Left renal pelvis (tissue), 4 donors: ENCODE measurements at regions not wholly inside any gene's neighbourhood (a gene's known extent, or its start where the extent isn't known, plus 50 kb on each side); places are given as distances from the start of the nearest gene placed in this dataset.
"Not testable (repeated sequence)": the region's sequence is repeated elsewhere in the genome, so short reads cannot be mapped to it uniquely, and the experiment has no call there.

Source experiments
- DNase-seq, 4 donors: peaks; one replicate each; pipeline ENCODE4 v3.0.0-alpha.2; 2013; ENCODE audit warnings: low read depth in 4 of 4, low spot score in 3 of 4

- DNase-seq: not testable (repeated sequence)
These were observed 66.2 kb downstream of the SYT15 start for GRCh38 chr10:46645110-46645509.

GRCh38 chr10:46646132-46646531 is 67.2 kb downstream of the SYT15 start:
- not testable (repeated sequence) for DNase-seq

- not testable (repeated sequence) for DNase-seq
These were observed 72.0 kb downstream of the SYT15 start for GRCh38 chr10:46650967-46651366.

GRCh38 chr10:46657437-46657836 is 78.5 kb downstream of the SYT15 start:
- DNase-seq: not testable (repeated sequence)

- DNase-seq: not testable (repeated sequence)
These were observed 81.3 kb downstream of the SYT15 start for GRCh38 chr10:46660027-46660834.

GRCh38 chr10:46660835-46661164 is 81.9 kb downstream of the SYT15 start:
- DNase-seq: not testable (repeated sequence)

- DNase-seq: not testable (repeated sequence)
These were observed 86.6 kb downstream of the SYT15 start for GRCh38 chr10:46665536-46665935.

GRCh38 chr10:46668357-46668997 is 89.5 kb downstream of the SYT15 start:
- DNase-seq: not testable (repeated sequence)

GRCh38 chr10:46677836-46678435 is 99.0 kb downstream of the SYT15 start:
- not testable (repeated sequence) for DNase-seq

GRCh38 chr10:46691397-46691796 is 112.5 kb downstream of the SYT15 start:
- DNase-seq: not testable (repeated sequence)

- DNase-seq: not testable (repeated sequence)
These were observed 114.3 kb downstream of the SYT15 start for GRCh38 chr10:46693218-46693617.

- not testable (repeated sequence) for DNase-seq
These were observed 138.3 kb downstream of the SYT15 start for GRCh38 chr10:46717264-46717663.

- DNase-seq: not testable (repeated sequence)
These were observed 139.1 kb downstream of the SYT15 start for GRCh38 chr10:46718014-46718413.

- DNase-seq: not testable (repeated sequence)
These were observed 141.5 kb downstream of the SYT15 start for GRCh38 chr10:46720386-46720785.

- DNase-seq: peak in 1 of 4 donors; percentile 0
These were observed 142.0 kb downstream of the SYT15 start for GRCh38 chr10:46720811-46721518.

- DNase-seq: not testable (repeated sequence)
These were observed 145.3 kb downstream of the SYT15 start for GRCh38 chr10:46724258-46724657.

GRCh38 chr10:46728359-46728758 is 149.4 kb downstream of the SYT15 start:
- DNase-seq: not testable (repeated sequence)

- DNase-seq: not testable (repeated sequence)
These were observed 151.8 kb downstream of the SYT15 start for GRCh38 chr10:46730729-46731128.

- DNase-seq: not testable (repeated sequence)
These were observed 154.8 kb downstream of the SYT15 start for GRCh38 chr10:46733635-46734261.

- DNase-seq: not testable (repeated sequence)
These were observed 155.3 kb downstream of the SYT15 start for GRCh38 chr10:46734262-46734642.
